BJ (cell line): ENCODE measurements at regions not wholly inside any gene's neighbourhood (a gene's known extent, or its start where the extent isn't known, plus 50 kb on each side); places are given as distances from the start of the nearest gene placed in this dataset.

Experiments
- CTCF ChIA-PET: fragments of 350-600 bp; formaldehyde crosslinking; extraction: SDS; loops from one replicate; lab custom pipeline; 2021; ENCODE audit warnings: antibody characterized with exemption, inconsistent platforms; lab: Yijun Ruan, JAX
- POLR2A ChIA-PET: fragments of 300-600 bp; sonication (Branson Sonifier 250); formaldehyde crosslinking; extraction: SDS; loops from one replicate; lab custom pipeline; 2021; ENCODE audit warnings: antibody characterized with exemption; lab: Charles Lee
- DNase-seq: peaks from one replicate; pipeline ENCODE4 v3.0.0-alpha.2; 2011; ENCODE audit warnings: low read depth
- H3K27me3 ChIP-seq: 2 replicates; pipeline ENCODE4 v1.6.0; 2011; ENCODE audit warnings: low read length; ENCODE audit not compliant: control insufficient read depth, insufficient read depth
- H3K36me3 ChIP-seq: 2 replicates; pipeline ENCODE4 v1.5.1; 2011; ENCODE audit warnings: low read length; ENCODE audit not compliant: control insufficient read depth, insufficient read depth
- H3K4me3 ChIP-seq: 2 replicates; pipeline ENCODE4 v1.5.1; 2011; ENCODE audit warnings: low read depth, mild to moderate bottlenecking, control low read depth, low read length
- CTCF ChIP-seq: IDR thresholded peaks from 2 replicates; pipeline ENCODE4 v1.5.1; 2011; ENCODE audit warnings: low read depth, mild to moderate bottlenecking, control low read depth, inconsistent platforms, low read length, moderate library complexity; ENCODE audit not compliant: insufficient read depth

GRCh38 chr3:115270849-115271248 is 123.8 kb upstream of the ZBTB20 start:
- POLR2A ChIA-PET: no interaction called here
- H3K36me3 ChIP-seq: no peaks in the 10 kb centered on the region
- DNase-seq: no peak
- H3K27me3 ChIP-seq: no peaks in the 10 kb centered on the region
- CTCF ChIA-PET: no interaction called here
- H3K4me3 ChIP-seq: no peak overlapping the region
- TF ChIP-seq CTCF: no peak

- no peak overlapping the region for H3K4me3 ChIP-seq
- ChIA-PET CTCF (no interaction called here), POLR2A (interaction anchor here (0.6 to 0.7 kb wide), 2 partner anchors 48 to 49 kb away, joined by 5 to 7 read pairs; no protein-coding TSS in a partner anchor)
These were observed 125.1 kb upstream of the ZBTB20 start for GRCh38 chr3:115272036-115272824.

GRCh38 chr3:115275896-115276295 is 128.8 kb upstream of the ZBTB20 start:
- no peak for DNase-seq
- no peak for TF ChIP-seq CTCF
- Histone ChIP-seq H3K4me3 (no peak overlapping the region), H3K27me3 (no peaks in the 10 kb centered on the region), H3K36me3 (no peaks in the 10 kb centered on the region)
- POLR2A ChIA-PET: no interaction called here
- CTCF ChIA-PET: no interaction called here

More at GRCh38 chr3:115272036-115272824, 125.1 kb upstream of the ZBTB20 start:
- H3K36me3 ChIP-seq: no peaks in the 10 kb centered on the region
- no peak for TF ChIP-seq CTCF
- DNase-seq: peak; percentile 55
- no peaks in the 10 kb centered on the region for H3K27me3 ChIP-seq

GRCh38 chr3:115279939-115280338 is 132.9 kb upstream of the ZBTB20 start:
- H3K4me3 ChIP-seq: no peak overlapping the region
- POLR2A ChIA-PET: no interaction called here
- H3K36me3 ChIP-seq: no peaks in the 10 kb centered on the region
- CTCF ChIA-PET: interaction anchor here (0.7 kb wide), 1 partner anchor 178 kb away, joined by 3 read pairs; no protein-coding TSS in a partner anchor
- TF ChIP-seq CTCF: no peak
- peak; percentile 38 for DNase-seq
- no peaks in the 10 kb centered on the region for H3K27me3 ChIP-seq

GRCh38 chr3:115280506-115280905 is 133.4 kb upstream of the ZBTB20 start:
- Histone ChIP-seq H3K27me3 (no peaks in the 10 kb centered on the region), H3K4me3 (no peak overlapping the region), H3K36me3 (no peaks in the 10 kb centered on the region)
- POLR2A ChIA-PET: no interaction called here
- CTCF ChIA-PET: interaction anchor here (0.7 to 1.0 kb wide), 2 partner anchors 62 to 178 kb away, joined by 3 read pairs; no protein-coding TSS in a partner anchor
- no peak for DNase-seq
- TF ChIP-seq CTCF: no peak
